Femur (tissue), 1 donor: ENCODE measurements at regions not wholly inside any gene's neighbourhood (a gene's known extent, or its start where the extent isn't known, plus 50 kb on each side); places are given as distances from the start of the nearest gene placed in this dataset.
"Not testable (repeated sequence)": the region's sequence is repeated elsewhere in the genome, so short reads cannot be mapped to it uniquely, and the experiment has no call there.

Source experiments
- DNase-seq: peaks from one replicate; pipeline ENCODE4 v3.0.0-alpha.2; 2017

- no peak for DNase-seq
These were observed 85.4 kb upstream of the RALY start for GRCh38 chr20:33908336-33908735.

DNA sequence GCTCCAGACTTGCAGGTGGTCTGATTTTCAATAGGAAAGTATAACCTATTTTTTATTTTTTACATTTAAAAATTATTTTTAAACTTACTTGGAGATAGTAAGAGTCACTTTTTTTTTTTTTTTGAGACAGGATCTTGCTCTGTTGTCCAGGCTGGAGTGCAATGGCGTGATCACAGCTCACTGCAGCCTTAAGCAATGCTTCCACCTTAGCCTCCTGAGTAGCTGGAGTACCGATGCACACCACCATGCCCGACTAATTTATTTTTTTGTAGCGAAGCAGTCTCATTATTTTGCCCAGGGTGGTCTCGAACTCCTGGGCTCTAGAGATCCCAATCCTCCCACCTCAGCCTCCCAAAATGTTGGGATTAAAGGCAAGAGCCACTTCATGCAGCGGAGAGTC, 84.8 kb upstream of the RALY start:
- no peak for DNase-seq

- DNase-seq = no peak
These were observed 84.3 kb upstream of the RALY start for GRCh38 chr20:33909331-33909921.

DNA sequence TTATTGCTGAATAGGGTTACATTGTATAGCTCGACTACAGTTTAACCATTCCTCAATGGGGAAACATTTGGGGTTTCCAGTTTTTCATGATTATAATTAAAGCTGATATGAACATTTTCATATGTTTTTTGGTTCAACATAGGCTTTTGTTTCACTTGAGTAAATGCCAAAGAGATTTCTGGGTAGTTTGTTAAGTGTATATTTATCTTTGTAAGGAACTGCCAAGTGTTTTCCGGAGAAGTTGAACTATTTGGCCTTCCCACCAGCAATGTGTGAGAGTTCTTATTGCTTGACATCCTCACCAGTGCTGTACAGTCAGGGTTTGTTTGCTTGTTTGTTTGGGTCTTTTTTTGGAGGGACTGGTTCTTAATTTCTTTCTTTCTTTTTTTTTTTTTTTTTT, 83.7 kb upstream of the RALY start:
- no peak for DNase-seq

- no peak for DNase-seq
These were observed 83.0 kb upstream of the RALY start for GRCh38 chr20:33910529-33911327.

DNA sequence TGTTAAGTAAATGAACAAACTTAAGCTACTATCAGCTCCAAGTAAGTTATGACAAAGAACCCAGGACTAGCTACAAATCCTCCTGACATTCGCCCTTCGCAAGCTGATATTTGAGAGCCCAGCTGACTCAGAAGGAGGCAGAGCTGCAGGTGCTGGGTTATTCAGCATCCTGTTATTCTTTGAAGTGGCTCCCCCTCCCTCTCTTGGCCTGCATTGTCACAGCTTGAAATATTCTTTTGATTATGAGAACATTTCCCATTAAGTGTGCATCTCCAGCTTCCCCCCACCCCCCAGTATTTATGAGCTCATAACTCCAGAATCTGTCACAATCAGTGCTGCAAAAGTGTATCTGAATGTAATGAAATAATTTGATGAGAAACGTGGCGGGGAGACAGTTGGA, 78.8 kb upstream of the RALY start:
- DNase-seq = no peak

GRCh38 chr20:33915726-33916331, 77.9 kb upstream of the RALY start:
- no peak for DNase-seq

- DNase-seq = no peak
These were observed 76.9 kb upstream of the RALY start for GRCh38 chr20:33916768-33917167.

DNA sequence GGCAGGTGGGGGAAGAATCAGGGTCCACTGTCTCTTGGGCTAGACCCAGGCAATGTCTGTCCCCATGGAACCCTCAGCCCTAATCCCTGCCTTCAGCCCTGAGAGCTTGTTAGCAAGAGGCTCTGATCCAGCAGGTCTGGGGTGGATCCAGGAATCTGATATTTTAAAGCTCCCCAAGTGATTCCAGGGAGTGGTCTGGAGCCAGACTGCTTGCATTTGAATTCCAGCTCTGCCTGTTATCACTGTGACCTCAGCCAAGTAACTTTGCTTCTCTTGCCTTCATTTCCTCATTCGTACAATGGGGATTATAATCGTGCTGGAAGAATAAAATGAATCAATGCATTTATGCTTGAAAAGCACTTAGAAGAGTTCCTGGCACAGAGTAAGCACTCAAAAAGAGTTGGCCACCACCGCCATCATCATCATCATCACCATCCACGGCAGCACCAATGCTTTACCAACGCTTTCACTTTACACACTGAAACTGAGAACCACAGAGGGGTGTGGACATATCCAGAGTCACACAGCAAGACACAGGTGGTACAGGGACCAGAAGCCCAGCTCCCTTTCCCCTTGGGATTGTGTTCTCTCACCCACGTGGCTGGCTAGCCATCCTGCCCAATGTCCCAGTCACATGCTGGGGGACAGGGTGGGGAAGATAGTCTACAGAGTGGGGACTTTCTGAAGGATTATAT, 75.7 kb upstream of the RALY start:
- peak; percentile 32 for DNase-seq

DNA sequence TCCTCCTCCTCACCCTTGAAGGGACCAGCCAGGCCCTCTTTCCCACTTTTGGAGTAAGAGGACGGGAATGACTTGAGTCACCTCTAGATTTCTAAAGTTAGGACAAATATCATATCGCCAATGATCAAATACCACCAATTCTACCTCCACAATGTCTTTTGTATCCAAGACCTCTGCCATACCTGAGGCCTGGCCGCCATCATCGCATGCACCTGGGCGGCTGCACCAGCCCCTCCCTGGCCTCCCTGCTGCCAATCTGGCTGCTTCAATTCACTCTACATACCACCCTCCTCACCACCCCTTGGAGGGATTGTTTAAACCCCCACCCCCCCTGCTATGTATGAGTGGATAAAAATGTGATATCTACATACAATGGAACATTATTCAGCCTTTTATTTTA, 75.0 kb upstream of the RALY start:
- DNase-seq = no peak

GRCh38 chr20:33919653-33920052, 74.1 kb upstream of the RALY start:
- DNase-seq = no peak

GRCh38 chr20:33922224-33922623, 71.5 kb upstream of the RALY start:
- DNase-seq = no peak

GRCh38 chr20:33923740-33924139, 70.0 kb upstream of the RALY start:
- no peak for DNase-seq

DNA sequence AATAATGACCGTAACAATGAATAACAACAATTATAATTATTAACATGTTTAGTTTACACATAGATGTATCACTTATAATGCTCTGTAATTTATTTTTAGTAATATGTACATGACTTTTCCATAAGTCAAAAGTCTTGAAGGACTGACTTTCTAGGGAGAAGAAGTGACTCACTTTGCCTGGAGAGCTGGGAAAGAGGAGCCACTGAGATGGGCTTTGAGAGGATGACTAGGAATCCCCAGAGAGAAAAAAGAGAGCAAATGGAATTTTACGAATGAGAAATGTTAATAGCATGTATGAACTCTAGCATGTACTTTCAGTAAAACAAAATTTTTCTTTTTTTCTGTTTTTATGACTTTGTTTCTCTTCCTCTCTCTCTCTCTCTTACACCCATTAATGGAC, 67.8 kb upstream of the RALY start:
- DNase-seq = no peak

- no peak for DNase-seq
These were observed 67.3 kb upstream of the RALY start for GRCh38 chr20:33926425-33926824.

DNA sequence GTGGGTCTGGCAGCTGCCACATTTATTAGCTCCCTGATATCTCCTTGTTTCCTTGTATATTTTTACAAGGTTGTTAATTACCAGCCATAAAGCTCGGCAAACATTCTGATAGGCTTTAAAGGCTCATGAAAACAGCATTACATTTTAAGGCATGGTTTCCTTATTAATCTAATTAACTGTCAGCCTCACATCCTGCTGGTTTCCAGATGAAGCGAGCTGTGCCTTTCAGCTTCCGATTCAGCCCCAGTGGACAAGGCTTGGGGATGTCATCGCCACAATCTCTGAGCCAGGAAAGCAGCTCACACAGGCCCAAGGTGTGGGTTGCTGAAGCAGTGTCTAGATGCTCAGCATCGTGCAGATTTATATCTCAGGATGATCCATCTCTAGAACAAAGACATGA, 66.0 kb upstream of the RALY start:
- no peak for DNase-seq

DNA sequence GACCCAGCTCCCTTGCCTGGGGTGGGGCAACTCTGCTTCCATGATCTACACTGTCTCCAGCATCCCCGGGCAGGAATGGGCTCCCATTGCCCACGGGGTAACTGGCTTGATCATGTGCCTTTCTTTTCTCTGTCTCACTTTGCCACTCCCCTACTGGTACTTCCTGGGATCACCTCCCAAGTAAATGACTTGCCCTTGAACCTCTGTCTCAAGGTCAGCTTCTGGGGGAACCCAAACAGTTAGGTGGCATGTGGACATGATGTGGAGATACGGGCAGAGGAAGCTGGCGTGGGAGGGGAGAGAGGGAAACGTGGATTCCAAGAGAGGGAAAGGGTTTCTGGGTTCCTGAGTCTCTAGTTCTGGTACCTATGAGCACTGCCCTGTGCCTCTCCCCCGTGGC, 63.8 kb upstream of the RALY start:
- DNase-seq = no peak

DNA sequence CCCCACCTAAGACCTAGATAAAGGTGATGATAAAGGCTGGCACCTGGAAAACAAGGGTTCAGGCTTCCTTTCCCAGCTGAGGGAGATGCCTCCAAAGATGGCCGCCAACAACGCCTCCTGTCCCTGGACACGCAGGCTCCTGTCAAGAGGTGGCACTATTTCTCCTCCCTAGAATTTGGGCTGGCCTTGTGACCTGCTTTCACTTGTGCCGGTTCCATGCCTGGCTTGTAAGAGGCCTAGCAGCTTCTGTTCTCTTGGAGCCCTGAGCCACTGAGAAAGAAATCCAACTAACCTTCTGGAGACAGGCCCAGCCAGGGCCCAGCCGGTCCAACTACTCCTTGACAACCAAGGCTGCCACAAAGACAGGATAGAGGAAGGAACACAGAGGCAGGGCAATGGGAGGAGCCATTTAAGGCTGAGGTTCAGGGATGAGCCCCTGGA, 60.2 kb upstream of the RALY start:
- DNase-seq = peak; percentile 57

- no peak for DNase-seq
These were observed 57.1 kb upstream of the RALY start for GRCh38 chr20:33936656-33937055.

GRCh38 chr20:33939031-33939430, 54.7 kb upstream of the RALY start:
- not testable (repeated sequence) for DNase-seq

- DNase-seq = no peak
These were observed 53.0 kb upstream of the RALY start for GRCh38 chr20:33940666-33941065.
